ENCODE measurements at regions not wholly inside any gene's neighbourhood (a gene's known extent, or its start where the extent isn't known, plus 50 kb on each side); places are given as distances from the start of the nearest gene placed in this dataset.
"Not testable (repeated sequence)": the region's sequence is repeated elsewhere in the genome, so short reads cannot be mapped to it uniquely, and the experiment has no call there.

GRCh38 chr9:63729021-63729420, 1556.0 kb downstream of the FOXD4L5 start:
- H3K4me3 ChIP-seq (ENCODE audit: low read depth, low read length): not testable (repeated sequence)

GRCh38 chr9:63728287-63728686, 1556.7 kb downstream of the FOXD4L5 start:
- no peak for TF ChIP-seq CTCF (IDR thresholded peaks at IDR 0.05; ENCODE audit: low read depth, low read length)
- no peak overlapping the region for H3K4me3 ChIP-seq (ENCODE audit: low read depth, low read length)

- not testable (repeated sequence) for H3K4me3 ChIP-seq (ENCODE audit: low read depth, low read length)
Observed at GRCh38 chr9:63708285-63708684, 1576.7 kb downstream of the FOXD4L5 start.

GRCh38 chr9:63704456-63704855, 1580.6 kb downstream of the FOXD4L5 start:
- H3K4me3 ChIP-seq (ENCODE audit: low read depth, low read length): not testable (repeated sequence)

- not testable (repeated sequence) for H3K4me3 ChIP-seq (ENCODE audit: low read depth, low read length)
Observed at GRCh38 chr9:63703670-63704069, 1581.3 kb downstream of the FOXD4L5 start.

GRCh38 chr9:63703138-63703665, 1581.8 kb downstream of the FOXD4L5 start:
- not testable (repeated sequence) for H3K4me3 ChIP-seq (ENCODE audit: low read depth, low read length)

All from WI38 (cell line).